ENCODE measurements at regions not wholly inside any gene's neighbourhood (a gene's known extent, or its start where the extent isn't known, plus 50 kb on each side); places are given as distances from the start of the nearest gene placed in this dataset.

- ATAC-seq (ENCODE audit: low read depth) (no peak), DNase-seq (no peak)
- no peak for TF ChIP-seq CTCF (IDR thresholded peaks at IDR 0.05)
- H3K9me3 Mint-ChIP-seq, result peaks cover 3% of the 10 kb centered on the region
- CTCF ChIA-PET, result no interaction called here
- H3K4me3 Mint-ChIP-seq, result no peak overlapping the region
- intact Hi-C loops (cut with micrococcal nuclease), result no loop called here
- peaks cover 12% of the 10 kb centered on the region for H3K27me3 Mint-ChIP-seq
- H3K27ac Mint-ChIP-seq, result no peak overlapping the region
- POLR2A ChIA-PET, result no interaction called here
- H3K36me3 Mint-ChIP-seq (ENCODE audit: low read depth), result no peaks in the 10 kb centered on the region
- H3K4me1 Mint-ChIP-seq, result no peaks in the 10 kb centered on the region
These were observed 113.1 kb upstream of the SMIM23 start for GRCh38 chr5:171672556-171672955.

- DNase-seq (no peak), ATAC-seq (ENCODE audit: low read depth) (no peak)
- H3K36me3 Mint-ChIP-seq (ENCODE audit: low read depth), result no peaks in the 10 kb centered on the region
- peaks cover 12% of the 10 kb centered on the region for H3K27me3 Mint-ChIP-seq
- no peaks in the 10 kb centered on the region for H3K4me1 Mint-ChIP-seq
- no peak for TF ChIP-seq CTCF (IDR thresholded peaks at IDR 0.05)
- H3K4me3 Mint-ChIP-seq, result no peak overlapping the region
- intact Hi-C loops (cut with micrococcal nuclease), result no loop called here
- H3K27ac Mint-ChIP-seq, result no peak overlapping the region
- CTCF ChIA-PET, result no interaction called here
- H3K9me3 Mint-ChIP-seq, result peaks cover 3% of the 10 kb centered on the region
- POLR2A ChIA-PET, result no interaction called here
These were observed 112.3 kb upstream of the SMIM23 start for GRCh38 chr5:171673328-171673727.

- Mint-ChIP-seq H3K4me3 (no peak overlapping the region), H3K27ac (no peak overlapping the region), H3K4me1 (no peaks in the 10 kb centered on the region), H3K27me3 (peaks cover 12% of the 10 kb centered on the region), H3K9me3 (peaks cover 3% of the 10 kb centered on the region), H3K36me3 (ENCODE audit: low read depth) (no peaks in the 10 kb centered on the region)
- TF ChIP-seq CTCF (IDR thresholded peaks at IDR 0.05), result no peak
- DNase-seq (no peak), ATAC-seq (ENCODE audit: low read depth) (no peak)
- intact Hi-C loops (cut with micrococcal nuclease), result no loop called here
- ChIA-PET POLR2A (no interaction called here), CTCF (no interaction called here)
These were observed 111.8 kb upstream of the SMIM23 start for GRCh38 chr5:171673840-171674239.

- Mint-ChIP-seq H3K4me3 (no peak overlapping the region), H3K27ac (no peak overlapping the region), H3K36me3 (ENCODE audit: low read depth) (no peaks in the 10 kb centered on the region), H3K9me3 (peaks cover 3% of the 10 kb centered on the region), H3K27me3 (peaks cover 7% of the 10 kb centered on the region), H3K4me1 (no peaks in the 10 kb centered on the region)
- CTCF ChIA-PET, result no interaction called here
- intact Hi-C loops (cut with micrococcal nuclease), result no loop called here
- POLR2A ChIA-PET, result no interaction called here
- no peak for TF ChIP-seq CTCF (IDR thresholded peaks at IDR 0.05)
- ATAC-seq (ENCODE audit: low read depth), result no peak
- DNase-seq, result no peak
These were observed 110.1 kb upstream of the SMIM23 start for GRCh38 chr5:171675511-171675910.

- DNase-seq (no peak), ATAC-seq (ENCODE audit: low read depth) (no peak)
- peaks cover 5% of the 10 kb centered on the region for H3K27me3 Mint-ChIP-seq
- ChIA-PET POLR2A (no interaction called here), CTCF (no interaction called here)
- no peaks in the 10 kb centered on the region for H3K4me1 Mint-ChIP-seq
- no peak overlapping the region for H3K4me3 Mint-ChIP-seq
- no peak for TF ChIP-seq CTCF (IDR thresholded peaks at IDR 0.05)
- no peaks in the 10 kb centered on the region for H3K36me3 Mint-ChIP-seq (ENCODE audit: low read depth)
- H3K27ac Mint-ChIP-seq, result no peak overlapping the region
- intact Hi-C loops (cut with micrococcal nuclease), result no loop called here
- H3K9me3 Mint-ChIP-seq, result peaks cover 3% of the 10 kb centered on the region
These were observed 109.2 kb upstream of the SMIM23 start for GRCh38 chr5:171676286-171676944.

Measured in activated B cell treated with CpG ODN at 0.5 μM for 24 hours (primary cell).